GM08714 (cell line): ENCODE measurements at regions not wholly inside any gene's neighbourhood (a gene's known extent, or its start where the extent isn't known, plus 50 kb on each side); places are given as distances from the start of the nearest gene placed in this dataset.
"Not testable (repeated sequence)": the region's sequence is repeated elsewhere in the genome, so short reads cannot be mapped to it uniquely, and the experiment has no call there.

Experiments
- H3K4me3 ChIP-seq: fragments of 200-500 bp; sonication (Bioruptor generic); 2 replicates; pipeline ENCODE4 v1.5.1; 2014; ENCODE audit warnings: mild to moderate bottlenecking, low read length, inconsistent platforms
- ZNF274 ChIP-seq: IDR thresholded peaks from 2 replicates; pipeline ENCODE4 v1.6.1; 2012; ENCODE audit warnings: mild to moderate bottlenecking, low read depth, low read length

DNA sequence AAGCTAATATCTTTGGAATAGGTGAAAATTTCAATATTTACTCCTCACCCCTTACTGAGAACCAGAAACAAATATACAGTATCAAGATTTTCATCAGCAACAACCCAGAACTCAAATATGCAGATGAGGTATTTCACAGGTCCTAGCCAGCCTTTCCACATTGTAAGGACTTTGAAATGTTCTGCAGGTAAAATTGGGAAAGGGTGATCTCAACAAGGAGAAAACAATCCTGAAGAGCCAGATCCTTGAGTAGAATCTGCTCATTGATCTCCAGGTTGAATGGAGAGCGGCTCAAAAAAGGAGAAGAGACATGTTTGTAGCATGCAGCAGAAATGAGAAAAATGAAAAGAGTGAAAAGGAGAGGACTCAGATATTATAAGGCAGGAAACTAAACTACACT lies 493.3 kb upstream of the NAALADL2 start:
- H3K4me3 ChIP-seq = no peak overlapping the region
- TF ChIP-seq ZNF274 = no peak

GRCh38 chr3:174366904-174367303 lies 492.2 kb upstream of the NAALADL2 start:
- not testable (repeated sequence) for H3K4me3 ChIP-seq

- H3K4me3 ChIP-seq = no peak overlapping the region
- no peak for TF ChIP-seq ZNF274
Measured at GRCh38 chr3:174376346-174376745, 482.8 kb upstream of the NAALADL2 start.

DNA sequence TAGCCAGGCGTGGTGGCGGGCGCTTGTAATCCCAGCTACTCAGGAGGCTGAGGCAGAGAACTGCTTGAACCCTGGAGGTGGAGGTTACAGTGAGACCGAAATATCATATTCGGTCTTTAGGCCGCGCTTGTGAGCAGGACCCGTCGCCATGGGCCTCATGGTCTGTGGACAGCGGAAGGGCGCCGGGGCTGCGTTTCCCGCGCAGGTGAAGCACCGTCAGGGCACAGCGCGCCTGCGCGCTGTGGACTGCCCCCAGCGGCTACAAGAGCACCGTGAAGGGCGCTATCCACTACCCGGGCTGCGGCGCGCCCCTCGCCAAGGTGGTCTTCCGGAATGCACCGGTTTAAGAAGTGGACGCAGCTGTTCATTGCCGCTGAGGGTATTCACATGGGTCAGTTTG lies 482.0 kb upstream of the NAALADL2 start:
- TF ChIP-seq ZNF274 = no peak

DNA sequence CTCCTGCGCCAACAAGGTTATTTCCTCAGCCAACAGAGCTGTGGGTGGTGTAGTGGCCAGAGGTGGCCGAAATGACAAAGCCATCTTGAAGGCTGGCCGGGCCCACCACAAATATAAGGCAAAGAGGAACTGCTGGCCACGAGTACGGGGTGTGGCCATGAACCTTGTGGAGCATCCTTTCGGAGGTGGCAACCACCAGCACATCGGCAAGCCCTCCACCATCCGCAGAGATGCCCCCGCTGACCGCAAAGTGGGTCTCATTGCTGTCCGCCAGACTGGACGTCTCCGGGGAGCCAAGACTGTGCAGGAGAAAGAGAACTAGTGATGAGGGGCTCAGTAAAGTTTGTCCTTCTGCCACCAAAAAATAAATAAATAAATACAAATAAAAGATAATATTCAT lies 481.4 kb upstream of the NAALADL2 start:
- TF ChIP-seq ZNF274 = no peak
- no peak overlapping the region for H3K4me3 ChIP-seq

More for the DNA sequence above, 482.0 kb upstream of the NAALADL2 start:
- H3K4me3 ChIP-seq = no peak overlapping the region

GRCh38 chr3:174382878-174383277 lies 476.3 kb upstream of the NAALADL2 start:
- no peak for TF ChIP-seq ZNF274

DNA sequence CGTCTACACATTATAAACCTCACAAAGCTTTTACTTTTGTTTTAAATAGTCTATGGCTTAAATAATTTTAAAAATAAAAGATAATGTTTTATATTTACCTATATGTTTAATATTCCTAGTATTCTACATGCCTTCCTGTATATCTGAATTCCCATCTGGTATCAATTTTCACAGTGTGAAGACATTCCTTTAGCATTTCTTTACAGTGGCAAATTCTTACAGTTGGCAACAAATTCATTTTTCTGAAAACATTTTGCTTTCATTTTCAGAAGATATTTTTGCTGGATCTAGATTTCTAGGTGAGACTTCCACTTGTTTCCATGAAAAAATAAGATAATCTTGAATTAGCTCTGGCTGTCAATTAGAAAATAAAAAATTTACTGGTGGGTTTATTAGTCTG lies 471.4 kb upstream of the NAALADL2 start:
- H3K4me3 ChIP-seq = no peak overlapping the region
- TF ChIP-seq ZNF274 = no peak

More at GRCh38 chr3:174382878-174383277, 476.3 kb upstream of the NAALADL2 start:
- no peak overlapping the region for H3K4me3 ChIP-seq

DNA sequence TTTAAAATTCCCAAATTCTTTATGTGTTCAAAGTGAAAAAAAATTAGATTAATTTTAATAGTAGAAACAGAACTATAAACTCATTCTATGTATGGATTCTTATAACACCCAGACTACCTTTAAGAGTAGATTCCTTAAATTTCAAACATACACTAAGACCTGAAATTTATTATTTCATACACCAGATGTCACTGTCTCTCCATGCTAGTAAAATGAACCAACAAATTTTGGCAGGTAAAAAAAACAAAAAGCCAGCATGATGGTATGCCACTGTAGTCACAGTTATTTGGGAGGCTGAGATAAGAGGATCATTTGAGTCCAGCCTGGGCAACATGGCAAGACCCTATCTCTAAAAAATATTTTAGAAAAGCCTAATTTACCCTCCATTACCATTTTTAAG lies 461.3 kb upstream of the NAALADL2 start:
- TF ChIP-seq ZNF274 = no peak
- no peak overlapping the region for H3K4me3 ChIP-seq

GRCh38 chr3:174398761-174399160 lies 460.4 kb upstream of the NAALADL2 start:
- TF ChIP-seq ZNF274 = no peak
- H3K4me3 ChIP-seq = no peak overlapping the region

- TF ChIP-seq ZNF274 = no peak
- no peak overlapping the region for H3K4me3 ChIP-seq
Measured at GRCh38 chr3:174403831-174404230, 455.3 kb upstream of the NAALADL2 start.

GRCh38 chr3:174408310-174408709 lies 450.8 kb upstream of the NAALADL2 start:
- TF ChIP-seq ZNF274 = no peak
- no peak overlapping the region for H3K4me3 ChIP-seq

DNA sequence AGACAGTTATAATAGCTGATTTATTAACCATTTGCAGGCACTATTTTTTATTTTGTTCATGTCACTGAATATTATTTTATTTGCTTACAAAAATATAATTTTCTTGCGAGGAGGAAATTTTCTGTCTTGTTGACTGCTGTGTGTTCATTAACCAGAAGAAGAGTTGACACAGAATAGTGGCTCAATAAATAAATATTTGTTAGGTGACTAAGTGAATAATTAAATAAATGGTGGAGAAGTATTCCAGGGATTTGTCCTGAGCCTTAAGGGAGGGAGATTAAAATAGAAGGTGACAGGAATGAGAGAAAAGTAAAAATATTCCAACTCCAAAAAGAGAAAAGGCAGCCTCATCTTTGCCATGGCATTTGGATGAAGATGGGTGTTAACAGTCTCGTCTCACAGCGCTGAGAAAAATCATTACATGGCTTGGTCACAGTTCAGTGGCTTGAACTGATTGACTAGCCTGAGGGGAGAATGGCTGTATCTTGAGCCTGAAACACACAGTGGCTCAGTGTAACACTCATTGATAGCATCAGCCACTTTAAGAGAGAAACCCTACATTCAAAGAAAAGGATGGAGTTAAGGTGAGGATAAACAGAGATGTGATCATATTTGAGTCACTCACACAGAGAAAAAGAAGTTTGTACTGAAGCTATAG lies 449.9 kb upstream of the NAALADL2 start:
- no peak overlapping the region for H3K4me3 ChIP-seq
- no peak for TF ChIP-seq ZNF274

DNA sequence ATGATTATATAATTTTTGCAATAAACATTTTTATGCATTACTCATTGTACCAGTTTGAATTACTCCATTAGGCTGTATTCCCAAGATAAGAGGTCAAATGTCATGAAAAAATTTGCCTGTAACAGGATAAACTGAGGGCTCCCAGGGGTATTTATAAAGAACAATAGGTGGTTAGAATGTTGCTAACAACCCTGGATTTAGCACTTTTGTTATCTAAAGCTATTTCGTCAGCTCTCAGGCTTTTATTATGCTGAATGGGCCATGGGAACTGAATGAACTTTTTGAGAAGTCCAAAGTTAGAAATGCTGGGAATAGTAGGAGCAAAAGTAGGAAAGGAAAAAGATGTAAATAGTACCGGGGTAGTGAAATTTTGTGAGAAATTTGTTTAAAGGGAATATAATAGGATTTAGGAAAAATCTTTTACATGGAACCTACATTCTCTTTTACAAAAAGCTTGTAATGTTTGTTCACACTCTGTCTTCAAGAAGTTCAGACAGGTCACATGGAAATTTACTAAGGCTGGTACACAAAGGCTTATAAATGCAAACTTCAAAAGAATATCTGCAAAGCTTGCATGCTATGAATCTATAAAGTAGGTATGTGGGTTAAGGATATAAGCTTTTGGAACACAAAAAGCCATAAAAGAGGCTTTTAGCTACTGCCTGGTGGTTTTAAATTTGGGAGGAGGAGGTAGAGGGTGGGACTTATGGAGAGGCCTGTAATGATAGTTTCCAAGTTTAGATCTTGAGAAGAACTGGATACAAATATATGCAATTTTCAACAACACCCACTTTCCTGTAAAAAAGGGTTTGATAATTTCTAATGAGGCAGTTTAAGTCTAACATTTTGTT lies 445.8 kb upstream of the NAALADL2 start:
- H3K4me3 ChIP-seq = no peak overlapping the region
- no peak for TF ChIP-seq ZNF274

- H3K4me3 ChIP-seq = no peak overlapping the region
- no peak for TF ChIP-seq ZNF274
Measured at GRCh38 chr3:174414902-174415301, 444.2 kb upstream of the NAALADL2 start.

- H3K4me3 ChIP-seq = no peak overlapping the region
- TF ChIP-seq ZNF274 = no peak
Measured at GRCh38 chr3:174417573-174417972, 441.6 kb upstream of the NAALADL2 start.

GRCh38 chr3:174419216-174419615 lies 439.9 kb upstream of the NAALADL2 start:
- no peak for TF ChIP-seq ZNF274
- H3K4me3 ChIP-seq = no peak overlapping the region
